GM19324 (cell line): ENCODE measurements at regions not wholly inside any gene's neighbourhood (a gene's known extent, or its start where the extent isn't known, plus 50 kb on each side); places are given as distances from the start of the nearest gene placed in this dataset.

Source experiments
- ATAC-seq: cut with Tn5 transposase; IDR thresholded peaks from one replicate; pipeline ENCODE4 v1.9.1; 2021; ENCODE audit warnings: mild to moderate bottlenecking, moderate library complexity; ENCODE audit not compliant: unreplicated experiment, low FRiP score

GRCh38 chr10:109534193-109534592, 389.1 kb downstream of the XPNPEP1 start:
- no peak for ATAC-seq

GRCh38 chr10:109529258-109529657, 394.1 kb downstream of the XPNPEP1 start:
- no peak for ATAC-seq

GRCh38 chr10:109517748-109518147, 405.6 kb downstream of the XPNPEP1 start:
- ATAC-seq: no peak

- ATAC-seq: no peak
These were observed 418.9 kb downstream of the XPNPEP1 start for GRCh38 chr10:109504401-109504800.

- no peak for ATAC-seq
These were observed 435.6 kb downstream of the XPNPEP1 start for GRCh38 chr10:109487691-109488090.

GRCh38 chr10:109480836-109481235, 442.5 kb downstream of the XPNPEP1 start:
- ATAC-seq: no peak

- ATAC-seq: no peak
These were observed 447.4 kb downstream of the XPNPEP1 start for GRCh38 chr10:109475711-109476421.

GRCh38 chr10:109474812-109475211, 448.5 kb downstream of the XPNPEP1 start:
- ATAC-seq: no peak

- ATAC-seq: no peak
These were observed 449.1 kb downstream of the XPNPEP1 start for GRCh38 chr10:109474261-109474660.

GRCh38 chr10:109467551-109467950, 455.8 kb downstream of the XPNPEP1 start:
- no peak for ATAC-seq

GRCh38 chr10:109464949-109465348, 458.4 kb downstream of the XPNPEP1 start:
- no peak for ATAC-seq

- ATAC-seq: no peak
These were observed 466.0 kb downstream of the XPNPEP1 start for GRCh38 chr10:109457302-109457638.

- ATAC-seq: no peak
These were observed 466.6 kb downstream of the XPNPEP1 start for GRCh38 chr10:109456566-109457301.

GRCh38 chr10:109454691-109455090, 468.6 kb downstream of the XPNPEP1 start:
- ATAC-seq: no peak

GRCh38 chr10:109451879-109452278, 471.4 kb downstream of the XPNPEP1 start:
- no peak for ATAC-seq

- no peak for ATAC-seq
These were observed 472.6 kb downstream of the XPNPEP1 start for GRCh38 chr10:109450702-109451101.

GRCh38 chr10:109433434-109433833, 489.9 kb downstream of the XPNPEP1 start:
- ATAC-seq: no peak

GRCh38 chr10:109432281-109432680, 491.0 kb downstream of the XPNPEP1 start:
- no peak for ATAC-seq

GRCh38 chr10:109430799-109431198, 492.5 kb downstream of the XPNPEP1 start:
- no peak for ATAC-seq

GRCh38 chr10:109430043-109430760, 493.1 kb downstream of the XPNPEP1 start:
- no peak for ATAC-seq

- no peak for ATAC-seq
These were observed 494.4 kb downstream of the XPNPEP1 start for GRCh38 chr10:109428775-109429491.
